HG03469 (cell line): ENCODE measurements at regions not wholly inside any gene's neighbourhood (a gene's known extent, or its start where the extent isn't known, plus 50 kb on each side); places are given as distances from the start of the nearest gene placed in this dataset.

Experiments used
- ATAC-seq: cut with Tn5 transposase; IDR thresholded peaks from one replicate; pipeline ENCODE4 v1.9.1; 2021; ENCODE audit warnings: mild to moderate bottlenecking, moderate library complexity, moderate number of reproducible peaks; ENCODE audit not compliant: unreplicated experiment

DNA sequence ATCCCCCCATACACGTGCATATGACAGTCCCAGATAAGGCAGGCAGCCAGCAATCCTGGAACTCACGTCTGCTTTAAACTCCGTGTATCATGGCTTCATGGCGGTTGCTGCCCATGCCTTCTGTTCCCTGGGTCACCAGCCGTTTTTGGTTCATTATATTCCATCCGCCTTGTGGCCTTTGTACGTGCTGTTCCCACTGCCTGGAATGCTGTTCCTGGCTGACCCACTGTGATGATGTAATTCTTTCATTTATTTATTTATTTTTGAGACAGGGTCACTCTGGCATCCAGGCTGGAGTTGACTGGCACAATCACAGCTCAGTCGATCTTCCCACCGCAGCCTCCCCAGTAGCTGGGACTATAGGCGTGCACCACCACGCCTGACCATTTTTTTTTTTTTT, 136.7 kb upstream of the GSE1 start:
- no peak for ATAC-seq

DNA sequence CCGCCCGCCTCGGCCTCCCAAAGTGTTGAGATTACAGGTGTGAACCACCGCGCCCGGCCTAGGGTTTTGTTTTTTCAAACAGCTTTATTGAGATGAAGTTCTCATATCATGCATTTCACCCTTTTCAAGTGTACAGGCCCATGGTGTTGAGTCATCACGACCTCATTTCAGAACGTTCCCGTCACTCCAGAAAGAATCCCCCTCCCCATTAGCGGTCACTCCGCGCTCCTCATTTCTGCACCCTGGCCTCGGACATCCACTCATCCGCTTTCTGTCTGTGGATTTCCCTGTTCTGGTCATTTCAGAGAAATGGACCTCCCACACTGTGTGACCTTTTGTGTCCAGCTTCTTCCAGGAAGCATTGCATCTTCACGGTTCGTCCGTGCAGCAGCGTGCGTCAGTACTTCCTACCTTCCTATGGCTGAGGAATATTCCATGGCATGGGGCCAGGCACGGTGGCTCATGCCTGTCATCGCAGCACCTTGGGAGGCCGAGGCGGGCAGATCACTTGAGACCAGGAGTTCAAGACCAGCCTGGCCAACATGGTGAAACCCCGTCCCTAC, 135.2 kb upstream of the GSE1 start:
- ATAC-seq: no peak

DNA sequence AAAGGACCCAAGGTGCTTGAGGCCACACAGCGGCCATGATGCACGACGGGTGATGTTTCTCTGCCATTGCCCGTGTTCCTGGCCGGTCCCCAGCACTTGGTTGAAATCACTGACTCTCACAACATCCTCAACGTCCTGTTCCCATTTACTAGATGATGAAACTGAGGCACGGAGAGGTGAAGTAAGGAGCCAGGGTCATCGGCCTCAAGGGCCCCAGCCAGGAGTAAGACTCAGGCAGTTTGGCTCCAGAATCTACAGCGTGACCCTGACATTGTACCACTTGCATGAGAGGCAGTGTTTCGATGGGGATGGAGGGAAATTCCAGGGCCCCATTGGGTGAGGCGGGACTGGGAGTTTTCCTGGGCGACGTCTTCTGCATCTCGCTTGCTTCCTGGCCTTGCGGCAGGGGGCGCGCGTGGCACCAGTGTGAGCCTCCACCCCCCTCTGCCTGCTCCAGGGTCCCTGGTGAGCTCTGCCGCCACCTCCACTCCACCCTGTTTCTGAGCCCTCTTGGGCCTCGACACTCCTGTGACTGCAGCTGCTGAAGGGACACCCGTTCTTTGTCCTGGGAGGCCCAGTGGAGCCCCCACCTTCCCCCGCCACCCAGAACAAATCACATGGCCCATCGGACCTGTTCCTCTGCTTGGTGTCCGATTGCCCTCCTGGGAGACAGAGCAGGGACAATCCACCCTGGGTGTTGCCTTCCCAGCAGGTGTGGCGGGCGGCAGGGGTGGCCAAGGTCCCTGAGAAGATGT, 133.0 kb upstream of the GSE1 start:
- ATAC-seq: no peak

DNA sequence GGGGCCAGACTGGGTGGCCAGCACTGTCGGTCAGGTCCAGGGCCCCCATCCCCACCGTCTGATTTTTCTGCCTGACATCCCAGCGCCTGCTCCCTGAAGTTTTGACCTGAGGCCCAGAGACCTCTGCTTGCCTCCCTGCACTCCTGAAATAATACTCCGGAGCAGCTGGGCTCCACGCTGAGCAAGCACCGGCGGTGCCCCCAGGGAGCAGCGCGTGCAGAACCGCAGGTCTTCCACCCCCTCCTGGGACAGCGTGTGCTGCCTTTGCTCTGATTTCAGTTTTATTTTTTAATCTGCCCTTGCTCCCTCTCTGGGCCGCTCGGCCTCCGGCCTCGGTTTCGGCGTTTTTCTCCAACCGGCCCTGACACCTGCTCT, 132.4 kb upstream of the GSE1 start:
- ATAC-seq: no peak

DNA sequence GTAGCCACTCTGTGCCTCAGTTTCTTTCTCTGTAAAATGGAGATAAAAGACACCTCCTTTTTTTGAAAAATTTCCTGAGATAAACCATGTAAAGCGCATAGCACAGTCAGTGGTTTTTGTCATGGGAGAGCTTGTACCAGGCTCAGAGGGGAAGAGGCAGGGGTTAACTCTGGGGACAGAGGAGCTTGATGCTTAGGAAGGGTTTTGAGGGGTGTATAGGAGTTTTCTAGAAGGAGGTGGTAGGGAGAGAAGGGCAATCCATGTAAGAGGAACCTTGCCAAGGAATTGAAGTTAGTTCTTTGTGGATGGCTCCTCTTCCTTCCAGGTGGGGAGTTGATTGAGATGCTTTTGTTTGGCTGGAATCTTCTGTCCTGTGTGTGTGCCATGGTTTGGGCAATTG, 131.9 kb upstream of the GSE1 start:
- ATAC-seq: no peak

DNA sequence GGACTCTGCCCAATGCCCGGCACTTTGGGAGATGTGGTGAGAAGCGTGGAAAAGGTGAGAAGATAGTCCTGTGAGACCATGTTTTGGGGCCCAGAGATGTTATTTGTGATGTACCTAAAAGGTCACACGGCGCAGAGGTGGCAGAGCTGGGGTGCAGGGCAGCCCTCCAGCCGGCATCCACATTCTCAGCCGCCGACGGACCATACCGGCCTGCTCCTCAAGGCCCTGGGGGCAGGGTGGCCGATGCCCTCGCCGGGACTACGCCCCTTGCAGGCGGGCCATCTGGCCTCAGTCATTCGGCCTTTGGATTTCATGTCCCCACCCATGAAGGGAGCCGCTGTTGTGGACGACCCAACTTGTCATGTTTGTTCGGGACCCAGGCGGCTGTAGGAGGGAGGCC, 131.4 kb upstream of the GSE1 start:
- no peak for ATAC-seq

DNA sequence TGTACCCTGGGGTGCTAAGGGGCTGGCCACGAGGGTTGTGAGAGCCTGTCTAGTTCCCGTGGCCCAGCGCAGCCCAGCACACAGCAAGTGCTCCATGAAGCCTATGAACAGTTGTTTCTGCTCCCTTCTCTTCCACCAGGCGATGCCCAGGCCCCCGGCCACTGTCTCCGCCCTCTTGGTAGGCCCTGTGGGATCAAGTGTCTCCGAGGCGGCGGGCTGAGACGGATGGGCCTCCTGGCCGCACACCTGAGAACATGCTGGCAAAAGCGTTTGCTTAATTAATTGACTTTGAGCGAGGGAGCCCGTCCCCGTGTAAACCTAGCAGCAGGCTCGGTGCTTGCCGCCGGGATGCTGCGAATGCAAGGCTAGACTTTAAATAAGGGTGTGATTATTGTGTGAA, 129.7 kb upstream of the GSE1 start:
- ATAC-seq: no peak

DNA sequence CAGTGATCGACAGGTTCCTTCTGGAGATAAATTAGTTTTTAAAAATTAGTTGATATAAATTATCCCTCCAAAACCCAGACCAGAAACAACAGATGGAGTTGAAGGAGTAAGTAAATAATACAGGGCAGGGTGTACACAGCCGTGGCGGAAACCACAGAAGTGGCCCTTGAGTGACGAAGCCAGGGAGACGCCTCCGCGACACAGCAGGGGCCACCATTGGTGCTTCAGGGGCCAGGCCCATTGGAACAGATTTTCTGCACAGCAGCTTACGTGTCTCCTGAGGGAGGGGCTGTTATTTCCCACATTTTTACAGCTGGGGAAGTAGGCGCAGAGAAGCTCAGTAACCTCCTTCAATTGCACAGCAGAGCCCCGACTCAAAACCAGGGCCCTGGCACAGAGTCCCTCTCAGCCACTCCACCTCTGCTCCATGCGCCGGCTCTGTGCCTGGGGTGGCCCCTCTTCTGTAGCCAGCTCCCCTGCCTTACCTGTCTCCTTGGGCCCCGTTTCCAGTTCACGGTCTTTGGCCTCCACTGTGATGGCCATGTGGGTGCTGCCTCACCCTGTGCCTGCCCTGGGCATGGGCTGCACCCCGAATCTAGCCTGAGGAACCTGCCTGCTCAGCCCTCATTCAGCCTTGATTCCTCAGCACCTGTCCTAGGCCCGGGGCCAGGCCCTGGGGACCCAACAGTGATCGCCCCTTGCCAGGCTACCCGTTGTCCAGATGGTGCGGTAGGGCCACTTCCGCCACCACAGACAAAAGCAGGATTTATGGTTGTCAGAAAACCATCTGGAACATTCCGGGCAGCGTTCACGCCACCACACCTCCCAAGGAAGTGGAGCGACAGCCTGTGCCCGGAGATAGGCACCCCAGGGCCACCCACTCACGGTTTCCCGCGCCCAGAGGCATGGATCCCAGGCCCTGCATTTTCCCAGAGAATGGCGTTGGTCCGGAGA, 128.5 kb upstream of the GSE1 start:
- no peak for ATAC-seq

DNA sequence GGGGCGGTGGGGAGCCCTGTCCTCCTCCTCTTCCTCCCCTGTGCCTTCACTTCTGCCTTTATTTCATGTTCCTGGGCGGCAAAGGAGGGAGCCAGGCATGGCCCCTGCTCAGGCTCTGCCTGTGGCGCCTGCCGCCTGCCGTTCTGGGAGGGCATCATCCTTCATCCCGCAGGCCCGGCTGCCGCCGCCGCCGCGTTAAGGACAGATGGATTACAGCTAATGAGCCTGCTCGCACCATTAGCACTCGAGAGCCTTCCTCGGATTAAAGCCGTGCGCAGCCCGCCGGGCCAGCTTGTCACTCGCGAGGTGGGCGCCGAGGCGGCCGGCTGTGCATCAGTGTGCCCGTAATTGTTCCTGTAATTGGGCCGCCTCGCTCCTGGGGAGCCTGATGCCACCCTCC, 127.7 kb upstream of the GSE1 start:
- no peak for ATAC-seq

DNA sequence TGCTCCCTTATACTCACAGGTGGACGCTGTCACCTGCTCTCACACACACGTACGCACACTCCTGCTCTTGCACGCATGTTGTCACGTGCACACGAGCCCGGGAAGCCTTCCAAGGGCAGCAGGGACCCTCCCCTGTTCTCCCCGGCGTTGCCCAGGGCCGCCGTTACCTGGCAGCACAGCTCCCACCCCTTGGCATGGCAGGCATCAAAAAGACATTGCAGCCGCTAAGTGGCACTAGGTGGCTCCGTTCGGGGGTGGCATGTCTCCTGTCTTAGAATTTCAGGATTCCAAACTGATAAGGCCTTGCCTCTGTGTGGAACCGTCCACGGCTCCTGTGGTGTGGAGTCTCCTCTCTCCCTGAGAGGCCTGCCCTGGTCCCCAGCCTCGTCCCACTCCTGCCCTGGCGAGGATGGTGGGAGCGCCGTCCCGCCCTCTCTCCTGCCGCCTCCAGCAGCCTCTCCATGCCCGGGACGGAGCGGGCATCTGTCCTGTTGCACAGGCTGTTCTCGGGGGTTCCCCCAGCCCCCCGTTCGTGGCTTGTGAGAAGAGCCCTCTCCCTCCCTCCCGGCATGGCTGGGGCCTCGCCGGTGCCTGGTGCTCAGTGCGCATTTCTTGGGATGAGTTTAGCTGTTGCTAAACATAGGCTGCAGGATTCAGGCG, 126.7 kb upstream of the GSE1 start:
- no peak for ATAC-seq

DNA sequence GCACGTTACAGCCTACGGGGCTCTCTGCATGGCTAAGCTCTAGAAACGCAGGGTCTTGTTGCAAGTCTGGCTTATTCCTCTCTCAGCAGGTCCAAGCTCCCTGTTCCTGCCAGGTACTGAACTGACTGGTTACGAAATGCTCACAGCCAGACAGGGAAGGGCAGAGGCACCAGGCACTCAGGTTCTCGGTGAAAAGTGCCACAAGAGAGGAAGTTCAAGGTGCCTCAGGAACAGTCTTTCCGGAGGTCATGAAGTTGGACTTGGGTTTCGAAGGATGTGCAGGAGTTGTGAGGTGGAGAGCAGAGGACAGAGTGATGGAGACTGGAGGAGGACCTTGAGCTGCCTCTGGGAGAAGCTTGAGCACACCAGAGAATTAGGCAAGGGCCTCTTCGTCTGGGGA, 124.7 kb upstream of the GSE1 start:
- no peak for ATAC-seq

DNA sequence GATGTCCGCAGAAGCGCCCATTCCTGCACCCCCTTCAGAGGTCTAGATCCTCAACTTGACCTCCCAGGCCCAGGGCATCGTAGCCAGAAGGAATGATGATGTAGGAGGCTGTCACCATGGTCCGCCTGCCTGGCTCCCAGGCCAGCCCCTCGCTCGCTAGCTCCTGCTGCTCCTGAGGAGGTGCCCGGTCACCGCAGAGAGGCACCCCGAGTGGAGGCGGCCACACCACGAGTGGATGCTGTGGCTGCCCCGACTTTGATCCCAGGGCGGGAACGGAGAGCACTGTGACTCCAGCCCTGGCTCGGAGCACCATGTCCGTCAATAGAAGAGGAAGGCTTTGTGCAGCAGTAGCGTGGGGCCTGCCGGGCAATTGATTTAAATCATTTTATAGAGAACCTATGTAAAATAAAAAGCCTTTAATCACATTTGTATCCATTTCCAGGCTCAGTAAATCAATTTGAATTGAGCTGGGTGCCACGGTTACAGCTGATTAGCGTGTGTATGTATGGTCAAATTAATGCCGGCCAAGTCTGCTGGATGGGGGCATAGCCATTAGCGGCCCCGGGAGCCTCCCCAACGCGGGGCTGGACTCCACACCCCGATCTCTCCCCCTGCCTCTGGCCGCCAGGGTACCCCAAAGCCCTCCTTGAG, 122.6 kb upstream of the GSE1 start:
- no peak for ATAC-seq

DNA sequence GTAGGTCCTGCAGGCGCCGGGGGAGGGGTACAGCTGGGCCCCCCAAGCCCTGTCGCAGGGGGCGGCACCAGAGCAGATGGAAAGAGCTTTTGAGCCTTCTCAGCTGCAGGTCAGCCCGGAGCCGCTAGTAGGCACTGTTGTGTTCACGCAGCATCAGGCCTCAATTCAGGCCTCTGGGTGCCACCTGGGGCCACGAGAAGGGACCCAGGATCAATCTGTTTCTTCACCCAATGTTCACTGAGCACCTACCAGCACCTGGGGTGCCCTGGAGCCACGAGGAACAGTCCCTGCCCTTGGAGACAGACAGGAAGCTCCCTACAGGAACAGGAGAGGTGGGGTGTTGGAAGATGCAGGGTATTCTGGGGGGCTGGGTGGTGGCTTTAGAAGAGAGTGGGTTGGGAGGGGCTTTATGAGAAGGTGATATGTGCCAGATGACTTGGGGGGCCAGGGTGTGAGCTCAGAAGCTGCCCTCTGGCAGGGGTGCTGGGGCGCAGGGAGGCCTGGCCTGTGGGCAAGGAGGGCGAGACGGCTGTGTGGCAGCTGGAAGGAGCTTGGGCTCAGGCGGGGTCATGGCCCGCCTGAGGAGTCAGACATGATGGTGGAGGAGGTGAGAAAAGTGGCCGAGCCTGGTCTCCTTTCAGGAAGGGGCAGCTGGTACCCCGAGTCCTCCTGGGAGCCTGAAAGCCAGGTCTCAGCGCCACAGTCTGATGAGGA, 121.9 kb upstream of the GSE1 start:
- ATAC-seq: no peak

DNA sequence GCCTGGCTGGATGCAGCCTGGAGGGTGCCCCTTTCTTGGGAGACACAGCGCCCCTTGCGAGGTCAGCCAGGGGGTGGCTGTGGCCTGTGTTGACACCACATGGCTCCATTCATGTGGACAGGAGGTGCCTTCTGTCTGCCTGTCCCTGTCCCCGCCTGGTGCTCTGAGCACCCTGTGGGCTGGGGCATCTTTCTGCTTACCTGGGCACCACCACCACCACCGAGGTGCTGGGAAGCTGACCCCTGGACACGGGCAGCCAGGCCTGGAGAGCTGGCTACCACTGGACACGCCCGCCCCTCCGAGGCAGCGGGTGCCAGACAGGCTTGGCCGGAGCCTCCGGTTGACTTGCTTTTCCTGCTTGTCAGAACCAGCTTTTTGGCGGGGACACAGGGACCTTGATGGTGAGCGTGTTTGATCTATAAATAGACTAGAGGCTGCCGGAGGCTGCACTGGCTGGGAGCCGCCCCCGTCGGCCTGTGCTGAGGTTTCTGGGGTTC, 121.3 kb upstream of the GSE1 start:
- ATAC-seq: no peak

DNA sequence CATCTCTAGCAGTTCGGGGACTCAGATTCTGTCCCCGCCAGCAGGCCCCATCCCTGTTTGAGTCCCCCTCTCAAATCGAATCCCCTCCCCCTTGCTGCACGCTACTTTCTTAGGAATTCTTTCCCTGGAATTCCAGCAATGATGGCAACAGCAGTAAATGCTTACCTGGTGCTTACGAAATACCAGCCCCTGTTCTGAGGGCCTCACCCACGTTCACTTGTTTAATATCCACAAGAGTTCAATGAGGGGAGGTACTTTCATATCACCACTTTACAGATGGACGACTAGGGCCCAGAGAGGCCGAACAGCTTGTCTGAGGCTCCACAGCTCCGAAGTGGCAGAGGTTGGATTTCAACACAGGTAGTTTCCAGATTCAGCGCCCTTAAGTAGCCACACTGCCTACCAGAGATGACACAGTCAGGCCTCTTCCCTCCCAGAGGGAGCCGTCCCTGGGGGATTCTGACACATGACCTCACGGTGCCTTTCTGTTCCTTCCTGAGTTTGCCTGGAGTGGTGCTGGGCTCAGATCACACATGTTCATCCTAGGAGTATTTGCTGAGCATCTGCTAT, 120.7 kb upstream of the GSE1 start:
- ATAC-seq: no peak

DNA sequence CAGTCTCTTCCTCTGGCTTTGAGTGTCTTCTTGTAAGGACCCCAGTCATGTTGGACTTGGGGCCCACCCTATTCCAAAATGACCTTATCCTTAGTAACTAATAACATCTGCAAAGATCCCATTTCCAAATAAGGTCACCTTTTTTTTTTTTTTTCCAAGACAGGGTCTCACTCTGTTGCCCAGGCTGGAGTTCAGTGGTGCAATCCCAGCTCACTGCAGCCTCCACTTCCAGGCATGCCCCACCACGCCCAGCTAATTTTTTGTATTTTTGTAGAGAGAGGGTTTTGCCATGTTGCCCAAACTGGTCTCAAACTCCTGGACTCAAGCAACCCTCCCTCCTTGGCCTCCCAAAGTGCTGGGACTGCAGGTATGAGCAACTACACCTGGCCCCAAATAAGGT, 118.8 kb upstream of the GSE1 start:
- no peak for ATAC-seq

DNA sequence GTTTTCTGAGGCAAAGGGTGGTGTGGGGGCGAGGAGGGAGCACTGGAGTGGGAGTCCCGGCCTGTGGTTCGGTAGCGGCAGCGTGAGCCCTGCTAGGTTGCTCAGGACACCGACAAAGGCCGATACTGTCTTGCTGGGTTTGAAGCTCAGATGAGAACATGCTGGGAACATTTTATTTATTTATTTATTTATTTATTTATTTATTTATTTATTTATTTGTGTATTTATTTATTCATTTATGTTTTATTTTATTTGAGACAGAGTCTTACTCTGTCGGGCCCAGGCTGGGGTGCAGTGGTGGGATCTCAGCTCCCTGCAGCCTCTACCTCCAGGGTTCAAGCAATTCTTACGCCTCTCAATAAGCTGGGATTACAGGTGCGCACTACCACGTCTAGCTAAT, 117.9 kb upstream of the GSE1 start:
- no peak for ATAC-seq

DNA sequence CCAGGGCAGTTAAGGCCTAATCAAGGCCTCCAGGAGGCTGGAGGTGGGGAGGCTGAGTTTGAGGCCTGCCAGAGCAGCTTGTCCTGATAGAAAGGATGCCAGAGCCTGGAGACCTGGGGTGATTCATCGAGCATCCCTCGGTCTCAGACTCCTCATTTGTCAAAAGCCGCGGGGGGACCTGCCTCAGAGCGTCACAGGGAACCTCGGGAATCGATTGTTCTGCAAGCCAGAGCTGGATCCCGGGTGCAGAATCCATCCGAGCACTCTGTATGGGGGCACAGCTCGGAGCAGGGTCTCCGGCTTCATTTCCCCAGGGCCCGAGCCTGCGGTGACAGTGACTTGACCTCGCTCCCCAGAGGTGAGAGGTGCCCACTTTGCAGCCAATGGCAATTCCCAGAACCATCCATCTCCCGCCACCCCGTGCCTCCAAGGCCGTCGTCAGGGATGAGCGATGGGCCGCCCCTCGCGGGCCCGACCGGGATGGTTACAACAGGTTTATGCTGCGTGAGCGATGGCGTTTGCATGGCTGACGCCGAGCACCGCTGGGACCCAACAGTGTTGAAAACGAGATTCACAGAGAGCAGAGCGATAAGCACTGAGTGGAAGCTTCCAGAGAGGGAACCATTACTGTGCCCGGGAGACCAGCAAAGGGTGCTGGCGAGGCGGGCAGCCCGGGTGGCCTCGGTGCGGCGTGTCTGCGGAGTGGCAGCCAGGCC, 117.1 kb upstream of the GSE1 start:
- ATAC-seq: no peak
